KOPT-K1 (cell line): ENCODE measurements at regions not wholly inside any gene's neighbourhood (a gene's known extent, or its start where the extent isn't known, plus 50 kb on each side); places are given as distances from the start of the nearest gene placed in this dataset.
"Not testable (repeated sequence)": the region's sequence is repeated elsewhere in the genome, so short reads cannot be mapped to it uniquely, and the experiment has no call there.

Source experiments
- H3K27ac ChIP-seq: fragments of 200-600 bp; sonication (generic); 2 replicates; pipeline ENCODE4 v1.5.1; 2016; ENCODE audit warnings: antibody characterized with exemption, mild to moderate bottlenecking, low read depth, low read length; ENCODE audit not compliant: poor library complexity, severe bottlenecking
- H3K36me3 ChIP-seq: fragments of 200-600 bp; sonication (generic); 2 replicates; pipeline ENCODE4 v1.5.1; 2017; ENCODE audit warnings: antibody characterized with exemption, mild to moderate bottlenecking, low read length, moderate library complexity; ENCODE audit not compliant: insufficient read depth
- H3K9me3 ChIP-seq: fragments of 200-600 bp; sonication (generic); 2 replicates; pipeline ENCODE4 v1.5.1; 2017; ENCODE audit warnings: antibody characterized with exemption, low read length, mild to moderate bottlenecking; ENCODE audit not compliant: insufficient read depth, poor library complexity, severe bottlenecking

GRCh38 chr1:224012162-224012561 lies 101.7 kb upstream of the FBXO28 start:
- H3K27ac ChIP-seq, H3K36me3 ChIP-seq: not testable (repeated sequence)
- H3K9me3 ChIP-seq, result peaks cover 52% of the 10 kb centered on the region

DNA sequence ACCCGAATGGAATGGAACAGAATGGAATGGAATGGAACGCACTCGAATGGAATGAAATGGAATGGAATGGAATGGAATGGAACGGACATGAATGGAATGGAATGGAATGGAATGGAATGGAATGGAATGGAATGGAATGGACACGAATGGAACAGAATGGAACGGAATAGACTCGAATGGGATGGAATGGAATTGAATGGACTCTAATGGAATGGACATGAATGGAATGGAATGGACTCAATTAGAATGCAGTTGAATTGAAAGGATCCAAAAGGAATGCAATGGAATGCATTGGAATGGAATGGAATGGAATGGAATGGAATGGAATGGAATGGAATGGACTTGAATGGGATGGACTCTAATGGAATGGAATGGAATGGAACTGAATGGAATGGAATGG lies 102.2 kb upstream of the FBXO28 start:
- not testable (repeated sequence) for H3K27ac ChIP-seq, H3K36me3 ChIP-seq
- H3K9me3 ChIP-seq, result peaks cover 54% of the 10 kb centered on the region

GRCh38 chr1:224011153-224011552 lies 102.8 kb upstream of the FBXO28 start:
- H3K9me3 ChIP-seq, result peaks cover 54% of the 10 kb centered on the region
- not testable (repeated sequence) for H3K36me3 ChIP-seq, H3K27ac ChIP-seq

DNA sequence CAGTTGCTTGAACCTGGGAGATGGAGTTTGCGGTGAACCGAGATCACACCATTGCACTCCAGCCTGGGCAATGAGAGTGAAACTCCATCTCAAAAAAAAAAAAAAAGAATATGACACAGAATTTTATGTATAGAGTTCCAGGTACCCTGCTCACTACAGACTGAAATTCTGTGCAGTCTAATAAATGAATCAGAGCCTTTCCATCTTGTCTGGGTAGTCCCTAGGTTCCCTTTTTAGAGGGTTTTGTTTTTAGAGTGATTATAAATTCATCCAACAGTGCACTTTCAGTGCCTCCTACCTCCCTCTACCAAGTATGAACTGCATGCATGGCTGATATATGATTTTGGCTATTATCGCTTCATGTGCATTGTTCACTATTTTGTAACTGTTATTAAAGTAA lies 107.9 kb upstream of the FBXO28 start:
- peaks cover 13% of the 10 kb centered on the region for H3K9me3 ChIP-seq
- not testable (repeated sequence) for H3K27ac ChIP-seq, H3K36me3 ChIP-seq

DNA sequence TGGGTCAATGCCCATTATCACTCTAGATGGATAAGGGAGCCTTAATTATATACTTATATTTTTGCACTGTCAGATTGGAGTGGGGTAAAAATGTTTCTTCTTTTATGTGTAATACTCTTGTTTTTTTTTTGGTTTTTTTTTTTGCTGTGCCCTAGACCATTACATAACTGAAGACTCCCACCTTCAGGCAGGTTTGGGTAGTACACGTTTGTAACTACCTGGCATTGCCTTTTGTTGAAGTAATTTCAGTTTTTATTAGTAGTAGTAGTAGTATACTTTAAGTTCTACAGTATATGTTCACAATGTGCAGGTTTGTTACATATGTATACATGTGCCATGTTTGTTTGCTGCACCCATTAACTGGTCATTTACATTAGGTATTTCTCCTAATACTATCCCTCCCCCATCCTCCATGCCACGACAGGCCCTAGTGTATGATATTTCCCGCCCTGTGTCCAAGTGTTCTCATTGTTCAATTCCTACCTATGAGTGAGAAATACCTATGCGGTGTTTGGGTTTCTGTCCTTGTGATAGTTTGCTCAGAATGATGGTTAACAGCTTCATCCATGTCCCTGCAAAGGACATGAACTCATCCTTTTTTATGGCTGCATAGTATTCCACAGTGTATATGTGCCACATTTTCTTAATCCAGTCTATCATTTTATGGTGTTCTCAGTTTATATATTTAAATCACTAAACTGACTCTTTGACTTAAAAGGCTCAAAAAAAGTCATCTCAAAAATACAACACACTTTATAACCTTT lies 109.2 kb upstream of the FBXO28 start:
- not testable (repeated sequence) for H3K36me3 ChIP-seq, H3K9me3 ChIP-seq, H3K27ac ChIP-seq

GRCh38 chr1:224003896-224004295 lies 110.0 kb upstream of the FBXO28 start:
- H3K27ac ChIP-seq, H3K9me3 ChIP-seq, H3K36me3 ChIP-seq: not testable (repeated sequence)

DNA sequence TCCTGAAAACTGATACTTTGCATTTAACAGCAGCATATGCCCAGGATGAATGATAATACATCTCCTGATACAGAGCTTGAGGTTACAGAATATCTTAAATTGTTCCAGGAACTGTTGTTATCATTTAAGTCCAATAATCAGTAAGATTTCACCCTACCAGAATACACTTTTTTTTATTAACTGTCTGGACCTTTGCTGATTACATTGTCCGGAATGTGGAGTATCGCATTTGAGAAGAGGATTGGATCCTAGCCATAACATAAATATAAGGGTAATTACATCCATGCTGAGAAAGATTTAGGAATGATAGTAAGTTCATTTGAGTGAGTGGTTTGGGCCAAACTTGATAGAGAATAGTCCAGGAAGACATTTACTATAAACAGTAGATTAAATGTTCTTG lies 112.2 kb upstream of the FBXO28 start:
- not testable (repeated sequence) for H3K9me3 ChIP-seq, H3K27ac ChIP-seq, H3K36me3 ChIP-seq

GRCh38 chr1:223999761-224000160 lies 114.2 kb upstream of the FBXO28 start:
- H3K27ac ChIP-seq, H3K36me3 ChIP-seq, H3K9me3 ChIP-seq: not testable (repeated sequence)

- not testable (repeated sequence) for H3K9me3 ChIP-seq, H3K27ac ChIP-seq, H3K36me3 ChIP-seq
These were observed 115.0 kb upstream of the FBXO28 start for GRCh38 chr1:223998676-223999455.

GRCh38 chr1:223996376-223996775 lies 117.5 kb upstream of the FBXO28 start:
- H3K9me3 ChIP-seq, H3K36me3 ChIP-seq: not testable (repeated sequence)

DNA sequence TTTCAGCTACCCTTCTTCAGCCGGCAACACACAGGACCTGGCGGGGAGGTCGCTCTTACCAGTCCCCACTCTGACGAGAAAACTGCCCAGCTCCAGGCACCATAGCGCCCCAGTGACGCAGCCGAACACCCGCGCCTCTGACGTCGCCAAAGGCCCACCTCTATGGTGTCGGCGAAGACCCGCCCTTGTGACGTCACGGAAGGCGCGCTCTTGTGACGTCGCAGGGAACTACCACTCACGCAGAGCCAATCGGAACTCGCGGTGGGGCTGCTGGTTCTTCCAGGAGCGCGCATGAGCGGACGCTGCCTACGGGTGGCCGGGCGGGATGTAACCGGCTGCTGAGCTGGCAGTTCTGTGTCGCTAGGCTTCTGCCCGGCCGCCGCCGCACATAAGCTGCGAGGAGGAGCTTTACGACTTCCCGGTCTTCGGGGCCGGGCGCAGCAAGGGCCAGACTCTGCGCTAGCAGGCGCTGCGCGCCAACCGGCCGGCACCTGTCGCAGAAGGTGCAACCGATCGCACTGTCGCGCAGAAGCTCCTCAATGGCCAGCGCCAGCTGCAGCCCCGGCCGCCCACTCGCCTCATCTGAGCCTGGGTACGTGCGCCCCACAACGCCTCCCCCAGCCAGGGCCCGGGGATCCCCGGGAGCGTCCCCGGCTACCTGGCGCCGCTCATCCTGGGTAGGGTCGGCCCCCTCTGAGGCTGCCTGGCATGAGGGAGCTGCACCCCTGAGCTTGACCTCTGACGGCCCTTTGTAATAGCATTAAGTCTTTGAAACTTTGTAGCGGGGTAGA lies 121.3 kb upstream of the FBXO28 start:
- peak overlapping the region; percentile 62 for H3K27ac ChIP-seq
- not testable (repeated sequence) for H3K9me3 ChIP-seq, H3K36me3 ChIP-seq

More at GRCh38 chr1:223996376-223996775, 117.5 kb upstream of the FBXO28 start:
- not testable (repeated sequence) for H3K27ac ChIP-seq

DNA sequence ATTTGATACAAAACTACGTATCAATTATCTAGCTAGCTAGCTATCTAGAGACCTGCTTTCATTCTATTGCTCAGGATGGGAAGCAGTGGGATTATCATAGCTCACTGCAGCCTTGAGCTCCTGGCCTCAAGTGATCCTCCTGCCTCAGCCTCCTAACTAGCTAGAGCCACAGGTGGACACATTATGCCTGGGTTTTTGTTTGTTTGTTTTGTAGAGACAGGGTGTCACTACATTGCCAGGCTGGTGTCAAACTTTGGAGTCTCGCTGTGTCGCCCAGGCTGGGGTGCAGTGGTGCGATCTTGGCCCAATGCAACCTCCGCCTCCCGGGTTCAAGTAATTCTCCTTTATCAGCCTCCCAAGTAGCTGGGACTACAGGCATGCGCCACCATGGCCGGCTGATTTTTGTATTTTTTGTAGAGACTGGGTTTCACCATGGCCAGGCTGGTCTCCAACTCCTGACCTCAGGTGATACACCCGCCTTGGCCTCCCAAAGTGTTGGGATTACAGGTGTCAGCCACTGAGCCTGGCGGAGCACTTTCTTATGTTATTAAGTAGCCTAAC lies 122.5 kb upstream of the FBXO28 start:
- H3K36me3 ChIP-seq, H3K27ac ChIP-seq, H3K9me3 ChIP-seq: not testable (repeated sequence)

DNA sequence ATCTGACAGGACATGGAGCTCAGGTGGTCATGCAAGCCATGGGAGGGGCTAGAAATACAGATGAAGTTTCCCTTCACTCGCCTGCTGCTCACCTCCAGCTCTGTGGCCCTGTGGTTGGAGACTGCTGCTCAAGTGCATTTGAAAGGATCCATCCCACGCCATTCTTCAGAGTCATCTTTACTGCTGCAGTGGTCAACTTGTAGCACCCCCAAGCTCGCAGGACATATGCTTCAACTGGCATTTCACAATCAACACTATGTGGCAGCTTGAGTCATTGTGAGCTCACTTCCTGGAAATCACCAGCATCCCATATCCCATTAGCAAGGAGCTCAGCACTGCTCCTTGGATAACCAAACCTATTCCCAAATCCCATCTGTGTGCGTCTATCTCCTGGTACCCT lies 116.2 kb upstream of the TP53BP2 start:
- not testable (repeated sequence) for H3K27ac ChIP-seq, H3K36me3 ChIP-seq, H3K9me3 ChIP-seq

- not testable (repeated sequence) for H3K9me3 ChIP-seq, H3K27ac ChIP-seq, H3K36me3 ChIP-seq
These were observed 107.1 kb upstream of the TP53BP2 start for GRCh38 chr1:223952801-223953200.

- H3K36me3 ChIP-seq, H3K27ac ChIP-seq, H3K9me3 ChIP-seq: not testable (repeated sequence)
These were observed 105.8 kb upstream of the TP53BP2 start for GRCh38 chr1:223951551-223951950.
